Esophagus squamous epithelium (tissue), 4 donors: ENCODE measurements at regions not wholly inside any gene's neighbourhood (a gene's known extent, or its start where the extent isn't known, plus 50 kb on each side); places are given as distances from the start of the nearest gene placed in this dataset.

Source experiments
- POLR2A ChIP-seq, 4 donors: fragments of 450-650 bp; IDR thresholded peaks; one replicate each; pipeline ENCODE4 v1.6.1; 2017; ENCODE audit warnings: antibody characterized with exemption in 4 of 4, mild to moderate bottlenecking in 4 of 4, moderate library complexity in 3 of 4
- TF ChIP-seq, protein P1 (sequence below), 6 experiments: fragments of 450-650 bp in 4 of 6; fragments of 200-600 bp in 2 of 6; sonication (generic) in 2 of 6; IDR thresholded peaks; one replicate each; pipeline ENCODE4 v1.5.1; 2016 to 2019; ENCODE audit warnings: antibody characterized with exemption in 6 of 6, mild to moderate bottlenecking in 4 of 6, moderate library complexity in 4 of 6

DNA sequence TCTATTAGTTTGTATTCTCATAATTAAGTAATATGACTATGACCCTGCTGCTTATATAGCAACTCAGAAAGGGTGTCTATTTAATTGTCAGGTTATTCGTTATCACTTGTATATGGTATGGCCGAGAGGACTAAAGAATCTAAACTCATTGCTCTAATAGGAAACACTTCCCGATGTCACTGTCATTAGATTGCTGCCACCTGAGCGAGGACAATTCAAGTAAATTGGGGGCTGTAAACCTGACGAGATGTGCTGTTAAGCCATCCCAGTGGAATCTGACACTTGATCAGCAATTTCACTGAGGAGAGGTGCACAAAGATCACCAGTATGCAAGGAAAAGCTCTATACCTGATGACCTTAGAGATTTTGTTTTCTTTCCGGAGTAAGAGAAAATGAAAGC, 1319.3 kb downstream of the MAT2B start:
- TF ChIP-seq, protein P1, sequence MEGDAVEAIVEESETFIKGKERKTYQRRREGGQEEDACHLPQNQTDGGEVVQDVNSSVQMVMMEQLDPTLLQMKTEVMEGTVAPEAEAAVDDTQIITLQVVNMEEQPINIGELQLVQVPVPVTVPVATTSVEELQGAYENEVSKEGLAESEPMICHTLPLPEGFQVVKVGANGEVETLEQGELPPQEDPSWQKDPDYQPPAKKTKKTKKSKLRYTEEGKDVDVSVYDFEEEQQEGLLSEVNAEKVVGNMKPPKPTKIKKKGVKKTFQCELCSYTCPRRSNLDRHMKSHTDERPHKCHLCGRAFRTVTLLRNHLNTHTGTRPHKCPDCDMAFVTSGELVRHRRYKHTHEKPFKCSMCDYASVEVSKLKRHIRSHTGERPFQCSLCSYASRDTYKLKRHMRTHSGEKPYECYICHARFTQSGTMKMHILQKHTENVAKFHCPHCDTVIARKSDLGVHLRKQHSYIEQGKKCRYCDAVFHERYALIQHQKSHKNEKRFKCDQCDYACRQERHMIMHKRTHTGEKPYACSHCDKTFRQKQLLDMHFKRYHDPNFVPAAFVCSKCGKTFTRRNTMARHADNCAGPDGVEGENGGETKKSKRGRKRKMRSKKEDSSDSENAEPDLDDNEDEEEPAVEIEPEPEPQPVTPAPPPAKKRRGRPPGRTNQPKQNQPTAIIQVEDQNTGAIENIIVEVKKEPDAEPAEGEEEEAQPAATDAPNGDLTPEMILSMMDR (IDR thresholded peaks at IDR 0.05): no peak
- TF ChIP-seq POLR2A (IDR thresholded peaks at IDR 0.05): no peak
